HG02642 (cell line): ENCODE measurements at regions not wholly inside any gene's neighbourhood (a gene's known extent, or its start where the extent isn't known, plus 50 kb on each side); places are given as distances from the start of the nearest gene placed in this dataset.
"Not testable (repeated sequence)": the region's sequence is repeated elsewhere in the genome, so short reads cannot be mapped to it uniquely, and the experiment has no call there.

Experiments
- ATAC-seq: cut with Tn5 transposase; IDR thresholded peaks from one replicate; pipeline ENCODE4 v1.9.1; 2021; ENCODE audit warnings: mild to moderate bottlenecking; ENCODE audit not compliant: unreplicated experiment, poor library complexity

DNA sequence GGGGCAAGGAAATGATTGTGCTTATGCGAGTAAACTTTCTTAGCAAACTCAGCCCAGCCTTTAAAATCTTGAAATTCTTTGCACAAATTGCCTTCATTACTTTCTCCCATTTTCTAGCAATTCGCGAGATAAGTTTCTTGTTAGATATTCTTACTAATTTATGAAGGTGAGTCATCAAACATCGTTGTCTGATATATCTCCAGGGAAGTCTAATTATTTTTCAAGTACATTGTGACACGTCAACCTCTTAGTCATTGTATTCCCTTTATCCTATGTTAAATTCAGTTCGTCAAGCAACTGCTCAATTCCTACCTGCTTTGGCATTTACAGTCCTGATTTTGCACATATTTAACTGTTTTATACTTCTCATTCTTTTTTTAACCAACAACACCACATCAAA lies 854.5 kb upstream of the CRIM1 start:
- no peak for ATAC-seq

DNA sequence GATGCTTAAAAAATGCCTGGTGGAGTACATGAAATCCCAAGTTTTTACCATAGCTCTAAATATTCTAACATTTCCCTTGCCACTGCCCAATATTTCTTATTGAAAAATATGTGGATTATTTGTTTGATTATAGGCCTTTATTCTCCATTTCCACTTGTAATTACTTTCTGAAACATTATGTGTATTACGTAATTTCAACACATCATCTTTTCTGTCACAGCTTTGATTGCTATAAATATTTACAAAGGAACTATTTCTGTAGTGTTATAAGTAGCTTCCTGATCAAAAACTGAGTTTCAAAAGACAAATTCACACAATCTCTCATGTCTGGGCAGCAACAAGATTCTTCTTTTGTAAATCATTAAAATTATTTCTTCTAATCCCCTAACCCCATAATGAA lies 859.6 kb upstream of the CRIM1 start:
- ATAC-seq: no peak

DNA sequence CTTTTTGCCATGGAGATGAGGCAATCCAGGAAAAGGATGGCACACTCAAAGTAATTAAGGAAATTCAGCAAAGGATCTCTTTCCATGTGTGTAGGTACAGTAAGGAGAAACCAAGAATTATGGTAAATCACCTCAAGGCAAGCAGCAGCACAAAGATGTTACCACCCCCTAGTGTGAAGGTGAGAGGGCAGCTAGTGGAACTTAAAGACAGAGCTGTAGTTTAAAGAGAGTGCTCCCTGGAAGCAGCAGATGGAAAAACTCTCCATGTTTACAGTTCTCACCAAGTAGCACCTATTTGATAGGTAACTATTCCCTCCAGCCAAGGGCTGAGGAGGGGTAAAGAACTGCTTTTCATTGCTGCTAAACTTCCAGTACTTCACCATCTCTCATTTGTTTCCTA lies 860.4 kb upstream of the CRIM1 start:
- no peak for ATAC-seq

DNA sequence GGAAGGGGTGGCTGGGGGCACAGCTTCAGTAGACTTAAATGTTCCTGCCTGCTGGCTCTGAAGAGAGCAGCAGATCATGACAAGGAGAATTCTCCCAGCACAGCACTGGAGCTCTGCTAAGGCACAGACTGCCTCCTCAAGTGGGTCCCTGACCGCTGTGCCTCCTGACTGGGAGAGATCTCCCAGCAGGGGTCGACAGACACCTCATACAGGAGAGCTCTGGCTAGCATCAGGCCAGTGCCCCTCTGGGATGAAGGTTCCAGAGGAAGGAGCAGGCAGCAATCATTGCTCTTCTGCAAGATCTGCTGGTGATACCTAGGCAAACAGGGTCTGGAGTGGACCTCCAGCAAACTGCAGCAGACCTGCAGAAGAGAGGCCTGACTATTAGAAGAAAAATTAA lies 877.5 kb upstream of the CRIM1 start:
- ATAC-seq: not testable (repeated sequence)

DNA sequence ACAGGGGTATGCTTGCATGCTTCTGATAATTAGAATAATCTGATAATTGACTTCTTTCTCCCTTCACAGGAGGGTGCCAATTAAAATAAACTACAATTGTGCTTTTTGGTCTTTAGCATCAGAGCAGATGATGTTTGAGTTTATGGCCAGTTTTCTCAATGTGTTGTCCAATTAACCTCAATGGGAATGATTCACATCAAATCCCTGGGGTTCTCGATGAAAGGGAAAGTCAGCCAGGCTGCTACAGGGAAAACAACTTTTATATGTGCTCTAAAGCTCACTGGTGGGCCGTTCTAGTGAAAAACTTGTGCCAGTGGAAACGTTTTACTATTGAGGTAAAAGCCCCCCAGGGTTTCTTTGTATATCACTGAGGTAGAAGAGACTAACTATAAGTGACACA lies 887.3 kb upstream of the CRIM1 start:
- ATAC-seq: no peak

DNA sequence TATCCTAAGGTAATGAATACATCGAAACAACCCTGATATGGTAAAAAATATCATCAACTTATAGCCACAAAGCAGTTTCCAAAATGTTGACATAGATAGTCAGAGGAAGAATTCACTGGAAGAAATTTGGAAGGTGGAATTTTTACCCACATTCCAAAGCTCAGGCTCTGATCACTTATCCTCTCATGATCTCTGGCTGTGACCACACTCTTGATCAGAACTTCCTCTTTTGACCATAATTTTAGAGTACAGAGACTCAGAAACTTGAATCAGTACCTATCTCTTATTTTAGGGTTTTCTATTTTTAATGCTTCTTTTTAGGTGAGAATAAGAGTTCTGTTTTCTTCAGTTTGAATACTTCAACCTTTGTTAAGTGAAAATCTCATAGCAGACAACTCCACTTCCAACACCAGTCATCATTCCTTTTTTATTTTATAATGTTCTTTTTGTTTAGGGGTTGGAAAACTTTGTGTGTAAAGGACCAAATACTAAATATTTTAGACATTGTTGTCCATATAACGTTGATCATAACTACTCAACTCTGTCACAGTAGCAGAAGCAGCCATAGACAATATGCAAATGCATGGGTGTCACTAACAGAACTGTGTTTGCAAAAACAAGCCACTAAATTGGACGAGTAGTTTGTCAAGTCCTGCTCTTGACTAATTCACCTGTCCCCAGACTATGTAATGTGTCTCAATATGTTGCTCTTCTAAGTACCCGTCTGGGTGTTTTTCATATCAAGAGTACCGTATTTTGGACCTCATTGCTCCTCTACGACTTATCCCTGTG lies 891.6 kb upstream of the CRIM1 start:
- no peak for ATAC-seq

DNA sequence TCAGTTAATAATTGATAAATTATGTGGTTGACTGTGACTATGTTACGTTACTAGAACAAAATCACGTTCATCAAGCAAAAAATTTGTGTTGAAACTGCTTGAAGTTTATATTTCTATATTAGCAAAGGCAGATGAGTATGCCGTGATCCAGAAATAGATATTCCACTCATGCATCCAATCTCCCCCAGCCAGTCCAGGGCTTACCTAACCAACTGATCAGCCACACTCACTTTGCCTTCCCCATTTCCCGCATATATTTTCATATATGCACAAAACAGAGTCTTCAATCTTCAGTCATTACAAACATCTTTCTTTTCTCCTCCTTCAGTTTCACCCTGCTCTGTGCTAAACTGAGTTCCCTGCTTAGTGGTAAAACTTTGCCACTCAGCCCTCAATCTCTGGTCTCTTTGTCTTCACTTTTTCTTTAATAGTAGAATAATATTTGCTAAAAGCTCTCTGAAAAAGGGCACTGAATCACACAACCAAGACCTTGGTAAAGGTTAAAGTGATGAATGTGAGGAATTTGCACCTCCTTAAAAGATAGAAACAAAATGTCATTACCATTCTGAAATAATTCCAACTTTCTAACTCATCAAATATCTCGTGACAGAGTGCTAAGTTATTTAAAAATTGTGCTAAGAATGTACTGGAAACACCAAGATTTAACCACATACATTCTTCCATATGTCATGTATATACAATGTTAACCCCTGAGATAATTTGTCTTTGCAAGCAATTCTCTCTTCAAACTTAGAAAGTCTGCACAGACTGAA lies 893.2 kb upstream of the CRIM1 start:
- no peak for ATAC-seq

DNA sequence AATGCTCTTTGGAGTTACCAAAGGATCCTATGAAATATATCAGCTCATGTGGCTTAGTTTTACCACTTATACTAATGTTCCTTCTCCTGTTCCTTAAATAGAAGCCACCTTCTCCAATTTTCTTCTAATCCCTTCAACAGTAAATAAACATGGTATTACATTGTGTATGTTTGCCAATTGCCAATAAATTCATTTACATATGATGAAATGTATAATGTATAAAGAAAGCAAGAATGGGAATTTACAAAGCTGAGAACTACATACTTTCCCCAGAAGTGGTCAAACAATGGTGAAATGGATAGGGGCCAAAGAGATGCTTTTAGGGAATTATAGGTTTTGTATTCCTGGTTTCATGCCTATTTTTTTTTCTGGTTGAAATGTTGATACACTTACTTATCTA lies 894.2 kb upstream of the CRIM1 start:
- no peak for ATAC-seq

DNA sequence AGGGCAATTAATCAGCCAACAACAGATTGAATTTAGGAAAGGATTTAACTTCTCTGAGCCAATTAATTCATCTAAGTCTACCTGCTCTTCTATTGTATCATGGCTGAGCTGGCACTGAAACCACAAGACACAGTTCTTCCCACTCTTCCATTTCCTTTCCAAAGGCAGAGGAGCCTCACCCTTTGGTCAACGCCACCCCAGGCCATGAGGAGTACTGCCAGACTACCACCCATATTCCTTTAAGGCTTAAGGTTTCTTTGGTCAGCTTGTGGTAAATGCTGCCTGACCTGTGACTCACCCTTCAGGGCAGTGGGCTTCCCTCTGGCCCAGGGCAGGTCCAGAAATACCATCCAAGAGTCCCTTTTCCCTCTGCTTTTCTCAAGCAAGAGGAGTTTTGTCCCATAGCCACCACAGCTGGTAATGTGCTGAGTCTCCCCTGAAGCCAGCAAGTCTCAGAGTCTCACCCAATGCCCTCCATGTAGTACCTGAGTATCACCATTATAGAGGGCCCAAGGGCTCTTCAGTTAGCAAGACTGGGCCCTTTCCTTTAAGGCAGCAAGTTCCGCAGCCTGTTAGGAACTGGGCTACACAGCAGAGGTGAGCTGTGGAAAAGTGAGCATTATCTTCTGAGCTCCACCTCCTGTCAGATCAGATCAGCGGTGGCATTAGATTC lies 900.5 kb upstream of the CRIM1 start:
- no peak for ATAC-seq

DNA sequence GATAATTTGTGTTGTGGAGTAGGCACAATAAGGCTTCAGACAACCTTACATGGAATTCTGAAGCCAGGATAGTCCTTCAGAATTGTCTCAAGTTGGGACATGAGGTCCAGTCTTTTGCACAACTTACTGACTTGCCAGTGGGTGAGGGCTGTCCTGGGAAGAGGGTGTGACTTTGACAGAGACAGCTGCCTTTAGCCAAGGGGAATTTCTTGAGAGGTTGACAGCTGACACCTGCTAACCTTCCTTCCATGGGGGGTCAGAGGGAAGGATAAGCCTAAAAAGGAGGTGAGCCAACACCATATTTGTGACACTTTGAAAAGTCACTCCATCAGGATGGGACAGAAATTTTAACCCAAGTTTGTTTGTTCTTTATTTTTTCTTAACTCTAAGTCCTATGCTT lies 907.8 kb upstream of the CRIM1 start:
- ATAC-seq: no peak

DNA sequence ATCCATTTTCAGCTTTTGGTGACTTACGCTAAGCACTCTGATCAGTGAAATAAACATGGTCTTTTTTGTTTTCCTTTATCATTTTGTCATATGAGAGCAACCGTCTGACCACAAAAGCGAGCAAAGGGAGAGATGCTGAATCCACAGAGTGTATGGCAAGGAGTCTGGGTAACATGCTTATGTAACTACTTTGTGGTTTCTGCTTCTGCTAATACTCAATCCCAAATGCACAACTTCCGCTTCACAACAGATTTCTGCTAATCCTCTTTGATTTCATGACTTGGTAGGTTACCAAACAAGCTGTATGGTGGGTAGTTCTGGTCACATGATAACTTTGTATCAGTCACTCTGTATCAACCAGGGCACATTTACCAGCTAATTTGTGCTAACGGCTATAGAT lies 908.4 kb upstream of the CRIM1 start:
- no peak for ATAC-seq

DNA sequence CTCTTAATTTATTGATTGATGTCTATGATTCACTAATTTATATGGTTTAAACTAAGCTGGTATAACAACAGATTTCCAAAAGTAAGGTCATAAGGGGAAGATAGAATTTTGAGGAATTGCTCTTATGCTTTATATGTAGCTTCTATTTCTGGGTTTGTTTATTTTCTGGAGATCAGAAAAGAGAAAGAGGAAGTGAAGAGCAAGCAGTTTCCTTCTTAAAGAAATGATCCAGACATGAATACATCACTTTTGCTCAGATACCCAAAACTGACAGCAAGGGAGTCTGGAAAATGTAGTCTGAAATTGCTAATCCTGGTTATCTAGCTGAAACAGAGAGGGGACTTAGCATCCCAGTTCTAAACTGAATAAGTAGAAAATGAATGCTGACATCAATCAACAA lies 912.5 kb upstream of the CRIM1 start:
- no peak for ATAC-seq

DNA sequence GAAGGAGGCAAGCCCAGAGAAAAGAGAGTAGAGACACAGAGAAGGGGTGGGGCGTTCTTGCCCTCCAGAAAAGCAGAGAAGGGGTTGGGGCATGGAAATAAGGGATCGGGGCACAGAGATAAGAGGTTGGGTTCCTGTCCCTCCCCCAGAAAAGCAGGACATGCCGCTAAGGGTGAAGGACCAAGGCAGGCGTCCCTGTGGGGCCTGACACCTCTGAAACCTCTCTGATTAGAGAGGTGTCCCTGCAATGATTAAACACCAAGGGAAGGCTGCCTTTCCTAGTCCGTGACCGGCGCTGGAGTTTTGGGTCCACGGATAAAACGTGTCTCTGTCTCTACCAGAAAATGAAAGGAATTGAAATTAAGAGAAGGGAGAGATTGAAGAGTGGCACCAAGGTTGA lies 914.0 kb upstream of the CRIM1 start:
- ATAC-seq: not testable (repeated sequence)

DNA sequence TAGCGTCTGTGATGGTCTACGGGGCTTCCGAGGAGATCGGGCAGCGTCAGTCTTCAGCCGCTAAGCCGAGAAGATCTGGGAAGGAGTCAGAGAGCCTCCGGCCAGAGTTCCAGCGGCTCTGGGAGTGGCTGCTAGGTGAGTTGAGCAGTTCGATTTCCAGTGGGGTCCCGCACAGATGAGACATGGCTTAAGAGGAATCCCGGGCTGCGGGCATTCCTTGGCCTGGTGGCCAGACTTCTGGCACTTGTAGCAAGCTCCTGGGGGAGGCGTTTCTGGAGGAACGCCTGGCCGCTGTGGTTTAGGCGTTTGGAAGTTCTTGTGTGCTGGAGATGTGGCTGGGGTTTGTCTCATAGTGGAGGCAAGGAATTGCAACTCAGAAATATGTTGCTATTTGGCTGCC lies 915.3 kb upstream of the CRIM1 start:
- not testable (repeated sequence) for ATAC-seq

DNA sequence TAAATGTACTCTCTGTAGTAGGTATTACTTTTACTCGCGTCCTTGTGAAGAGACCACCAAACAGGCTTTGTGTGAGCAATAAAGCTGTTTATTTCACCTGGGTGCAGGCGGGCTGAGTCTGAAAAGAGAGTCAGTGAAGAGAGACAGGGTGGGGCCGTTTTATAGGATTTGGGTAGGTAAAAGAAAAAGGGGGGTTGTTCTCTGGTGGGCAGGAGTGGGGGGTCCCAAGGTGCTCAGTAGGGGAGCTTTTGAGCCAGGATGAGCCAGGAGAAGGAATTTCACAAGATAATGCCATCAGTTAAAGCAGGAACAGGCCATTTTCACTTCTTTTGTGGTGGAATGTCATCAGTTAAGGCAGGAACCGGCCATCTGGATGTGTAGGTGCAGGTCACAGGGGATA lies 918.7 kb upstream of the CRIM1 start:
- not testable (repeated sequence) for ATAC-seq

DNA sequence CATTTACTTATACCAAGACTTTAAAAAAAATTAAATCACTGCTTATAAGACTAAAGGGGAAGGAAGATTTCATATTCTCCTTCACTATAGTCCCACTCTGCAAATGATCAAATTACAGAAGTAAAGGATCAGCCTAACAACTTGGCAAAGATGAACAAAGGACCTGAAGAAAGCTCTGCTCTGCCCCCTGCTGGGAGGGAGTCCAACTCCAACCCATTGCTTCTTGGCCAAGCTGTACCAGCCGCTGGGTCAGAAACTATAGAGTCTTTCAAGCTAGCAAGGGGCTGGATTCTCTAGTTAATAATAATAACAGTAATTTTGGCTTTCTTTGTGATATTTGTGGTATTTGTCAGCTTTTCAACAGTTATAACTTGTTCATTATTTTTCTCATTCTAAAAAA lies 927.0 kb upstream of the CRIM1 start:
- ATAC-seq: peak; percentile 73

DNA sequence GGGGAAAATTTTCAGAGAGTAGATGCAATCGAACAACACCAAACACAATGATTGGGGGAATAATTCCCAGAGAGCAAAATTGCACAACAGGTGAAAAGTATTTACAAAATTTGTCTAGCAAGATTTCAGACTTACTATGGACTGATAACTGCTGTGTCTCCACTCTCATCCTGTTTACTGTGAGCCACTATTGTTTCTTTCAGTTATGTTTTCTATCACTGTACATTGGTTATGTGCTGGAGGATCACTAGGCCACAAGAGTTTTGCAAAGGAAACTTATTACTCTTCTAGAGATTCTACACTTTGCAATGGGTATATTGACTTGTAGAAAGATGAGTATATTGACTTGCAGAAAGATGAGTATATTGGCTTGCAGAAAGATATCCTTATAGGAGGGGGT lies 934.1 kb upstream of the CRIM1 start:
- ATAC-seq: no peak

DNA sequence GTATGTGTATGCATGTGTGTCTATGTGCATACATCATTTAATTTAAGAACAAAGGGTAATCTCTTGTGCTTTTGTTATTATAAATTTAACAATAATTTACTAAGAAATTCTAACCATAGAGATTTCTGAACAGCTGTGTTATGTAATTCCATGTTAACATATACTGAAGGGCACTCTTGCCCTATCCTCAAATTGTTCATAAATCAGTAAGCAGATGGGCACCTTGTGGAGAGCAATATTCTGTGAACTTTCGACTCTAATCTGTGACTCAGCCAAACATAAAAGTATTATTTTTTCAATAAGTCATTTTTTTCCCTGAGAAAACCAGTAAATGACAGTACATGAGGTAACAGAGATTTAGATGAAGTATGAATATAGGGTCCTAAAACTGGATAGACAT lies 938.3 kb upstream of the CRIM1 start:
- no peak for ATAC-seq

DNA sequence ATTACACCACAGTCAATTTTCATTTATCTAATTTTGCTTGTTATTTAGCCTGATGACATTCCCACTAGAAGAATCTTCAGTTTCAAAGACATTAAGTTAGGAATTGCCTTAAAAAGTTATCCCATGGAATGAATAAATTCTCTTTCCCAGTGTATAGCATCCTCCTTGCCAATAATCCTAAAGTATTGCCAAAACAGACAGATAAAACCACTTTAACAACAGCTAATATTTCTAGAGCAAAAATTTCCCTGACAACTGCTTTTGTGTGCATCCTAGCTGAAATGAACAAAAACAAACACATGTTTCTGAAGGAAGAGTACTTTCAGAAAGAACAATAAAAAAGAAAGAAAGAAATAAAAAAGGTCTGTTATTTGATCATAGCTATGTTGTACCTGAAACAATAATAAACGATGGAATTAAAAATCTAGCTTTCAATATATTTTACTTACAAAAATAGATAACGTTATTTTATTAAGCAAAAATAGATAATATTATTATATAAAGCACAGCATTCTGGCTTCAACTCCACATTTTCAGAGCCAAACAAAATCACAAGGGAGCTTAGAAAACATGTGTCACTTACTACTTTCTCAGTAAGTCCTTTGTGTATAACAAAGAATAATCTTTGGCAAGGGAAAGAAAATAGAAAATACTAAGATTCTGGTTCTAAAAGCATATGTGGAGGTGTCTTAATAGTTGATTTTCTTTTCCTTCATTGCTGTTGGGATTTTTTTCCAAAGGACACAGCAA lies 939.0 kb upstream of the CRIM1 start:
- ATAC-seq: no peak

DNA sequence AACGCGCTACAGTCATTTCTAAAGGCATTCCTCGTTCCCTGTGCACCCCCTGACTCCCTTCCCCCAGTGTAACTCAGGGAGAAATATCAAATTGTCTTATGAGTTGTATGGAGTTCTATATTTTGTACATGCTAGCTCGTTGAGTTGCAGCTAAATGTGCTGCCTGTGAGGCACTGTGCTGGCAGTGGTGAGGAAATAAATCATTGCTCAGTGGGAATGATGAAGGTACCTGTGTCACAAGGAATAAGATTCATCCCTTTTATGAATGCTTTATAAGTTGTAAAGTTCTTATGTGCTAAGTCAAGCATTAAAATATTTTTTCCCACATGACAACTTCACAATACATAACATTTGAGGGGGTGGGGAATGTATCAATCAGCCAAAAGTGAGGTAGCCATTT lies 939.6 kb upstream of the CRIM1 start:
- no peak for ATAC-seq

DNA sequence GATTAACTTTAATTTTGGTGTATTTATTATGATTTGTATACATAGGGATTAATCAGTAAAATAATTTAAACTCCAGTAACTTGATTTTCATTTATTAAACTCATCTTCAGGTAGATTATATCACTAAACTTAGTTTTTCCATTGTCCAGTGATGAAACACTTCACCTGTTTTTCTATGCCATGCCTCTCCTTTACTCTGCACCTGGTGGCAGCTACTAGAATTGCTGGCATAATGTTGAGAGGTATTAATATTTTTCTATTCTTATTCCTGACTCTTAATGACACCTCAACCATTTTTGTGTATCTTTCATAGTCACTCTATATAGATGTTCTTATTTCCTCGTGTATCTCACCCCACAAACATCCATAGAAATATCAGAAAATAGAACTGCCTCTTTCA lies 940.3 kb upstream of the CRIM1 start:
- no peak for ATAC-seq
